SK-N-MC (cell line): ENCODE measurements at regions not wholly inside any gene's neighbourhood (a gene's known extent, or its start where the extent isn't known, plus 50 kb on each side); places are given as distances from the start of the nearest gene placed in this dataset.

Source experiments
- DNase-seq: peaks from one replicate; pipeline ENCODE4 v3.0.0-alpha.2; 2011; ENCODE audit warnings: low read depth, low spot score
- H3K27ac ChIP-seq: fragments of 200-600 bp; sonication (generic); 2 replicates; pipeline ENCODE4 v1.5.1; 2016; ENCODE audit warnings: mixed run types
- H3K36me3 ChIP-seq: fragments of 200-600 bp; sonication (generic); 2 replicates; pipeline ENCODE4 v1.6.1; 2017; ENCODE audit warnings: antibody characterized with exemption, low read length, mixed read lengths; ENCODE audit not compliant: insufficient read depth
- H3K4me3 ChIP-seq: fragments of 200-600 bp; sonication (generic); 2 replicates; pipeline ENCODE4 v1.5.1; 2016
- H3K9ac ChIP-seq: fragments of 200-600 bp; sonication (generic); 2 replicates; pipeline ENCODE4 v1.8.0; 2017; ENCODE audit warnings: mixed run types, mixed read lengths; ENCODE audit not compliant: insufficient read length
- H3K9me3 ChIP-seq: fragments of 200-600 bp; sonication (generic); 2 replicates; pipeline ENCODE4 v1.6.1; 2017; ENCODE audit warnings: low read depth, mild to moderate bottlenecking, antibody characterized with exemption, low read length, moderate library complexity, mixed read lengths
- EZH2 ChIP-seq: fragments of 200-600 bp; sonication (generic); IDR thresholded peaks from one replicate; pipeline ENCODE4 v1.6.1; 2017; ENCODE audit warnings: antibody characterized with exemption
- FOXP2 ChIP-seq: optimal IDR thresholded peaks from 2 replicates; pipeline ENCODE3; 2011; ENCODE audit warnings: mild to moderate bottlenecking, moderate library complexity; ENCODE audit not compliant: insufficient read depth; ENCODE audit errors: extremely low read length, control extremely low read depth
- POLR2AphosphoS5 ChIP-seq: IDR thresholded peaks from 2 replicates; pipeline ENCODE4 v1.6.1; 2012; ENCODE audit warnings: mild to moderate bottlenecking, low read depth, low read length, borderline replicate concordance

DNA sequence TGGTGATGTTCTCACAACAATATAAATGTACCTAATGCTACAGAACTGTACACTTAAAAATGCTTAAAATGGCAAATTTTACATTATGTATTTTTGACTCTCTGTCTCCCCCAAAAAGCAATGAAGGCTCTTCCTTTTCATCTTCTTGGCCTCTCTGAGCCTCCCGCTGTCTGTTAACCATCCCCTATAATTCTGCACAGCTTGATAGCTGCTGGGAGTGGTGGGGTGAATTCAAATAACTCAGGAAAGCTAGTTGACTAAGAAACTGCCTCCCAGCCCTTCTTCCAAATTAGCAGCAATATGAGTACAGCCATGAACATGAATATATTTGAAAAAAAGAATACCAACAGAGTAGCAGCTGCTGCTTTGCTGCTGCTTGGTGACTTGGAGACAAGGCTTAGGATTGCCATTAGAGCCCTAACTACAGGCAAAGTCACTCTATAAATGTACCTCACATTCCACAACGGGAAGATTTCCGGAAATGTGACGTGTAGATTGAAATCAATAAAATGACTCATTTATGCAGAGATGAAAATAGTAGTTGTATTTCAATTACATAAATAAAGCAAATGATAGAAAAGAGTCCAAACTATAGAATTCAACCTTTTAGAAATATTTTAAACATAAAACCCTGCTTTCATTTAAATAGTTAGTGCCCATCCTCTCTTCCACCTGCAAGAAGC, 200.1 kb upstream of the HEY2 start:
- Histone ChIP-seq H3K4me3 (peak overlapping the region; percentile 46), H3K9ac (no peak overlapping the region), H3K27ac (peak overlapping the region; percentile 19; the same call in 1 of the 2 replicates), H3K36me3 (no peaks in the 10 kb centered on the region), H3K9me3 (no peaks in the 10 kb centered on the region)
- no peak for TF ChIP-seq EZH2
- no peak for TF ChIP-seq FOXP2
- no peak for TF ChIP-seq POLR2AphosphoS5
- DNase-seq = peak; percentile 26

GRCh38 chr6:125550892-125551291, 198.5 kb upstream of the HEY2 start:
- DNase-seq = no peak
- no peak overlapping the region for H3K9ac ChIP-seq
- no peak overlapping the region for H3K27ac ChIP-seq
- no peak overlapping the region for H3K4me3 ChIP-seq
- TF ChIP-seq EZH2 = no peak
- no peak for TF ChIP-seq POLR2AphosphoS5
- TF ChIP-seq FOXP2 = no peak
- H3K9me3 ChIP-seq = no peaks in the 10 kb centered on the region
- no peaks in the 10 kb centered on the region for H3K36me3 ChIP-seq

DNA sequence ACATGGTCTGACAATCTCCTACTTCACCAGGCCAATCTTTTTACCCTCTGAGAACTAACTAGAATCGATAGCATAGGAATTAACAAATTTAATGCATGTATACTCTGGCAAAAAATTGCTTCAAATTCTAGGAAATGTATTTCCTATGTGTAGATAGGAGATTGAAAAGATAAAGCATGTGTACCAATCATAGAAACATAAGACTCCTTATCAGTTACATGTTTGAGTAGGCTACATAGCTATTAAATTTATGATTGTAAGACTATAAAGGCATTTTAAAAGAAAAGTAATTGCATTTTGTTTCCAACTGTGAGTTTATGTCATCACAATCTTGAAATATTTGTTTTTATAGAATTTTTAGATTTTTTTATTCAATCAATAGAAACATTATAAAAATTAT, 196.6 kb upstream of the HEY2 start:
- Histone ChIP-seq H3K27ac (no peak overlapping the region), H3K36me3 (no peaks in the 10 kb centered on the region), H3K9ac (no peak overlapping the region), H3K4me3 (no peak overlapping the region), H3K9me3 (no peaks in the 10 kb centered on the region)
- DNase-seq = no peak
- TF ChIP-seq EZH2 (no peak), FOXP2 (no peak), POLR2AphosphoS5 (no peak)

GRCh38 chr6:125554456-125554855, 195.0 kb upstream of the HEY2 start:
- no peak overlapping the region for H3K4me3 ChIP-seq
- no peak overlapping the region for H3K27ac ChIP-seq
- H3K9ac ChIP-seq = no peak overlapping the region
- DNase-seq = no peak
- TF ChIP-seq POLR2AphosphoS5 (no peak), FOXP2 (no peak), EZH2 (no peak)
- H3K36me3 ChIP-seq = no peaks in the 10 kb centered on the region
- no peaks in the 10 kb centered on the region for H3K9me3 ChIP-seq

GRCh38 chr6:125558241-125558843, 191.1 kb upstream of the HEY2 start:
- Histone ChIP-seq H3K27ac (no peak overlapping the region), H3K9me3 (no peaks in the 10 kb centered on the region), H3K4me3 (no peak overlapping the region), H3K9ac (no peak overlapping the region), H3K36me3 (no peaks in the 10 kb centered on the region)
- TF ChIP-seq POLR2AphosphoS5 (no peak), FOXP2 (no peak), EZH2 (no peak)
- DNase-seq = no peak

DNA sequence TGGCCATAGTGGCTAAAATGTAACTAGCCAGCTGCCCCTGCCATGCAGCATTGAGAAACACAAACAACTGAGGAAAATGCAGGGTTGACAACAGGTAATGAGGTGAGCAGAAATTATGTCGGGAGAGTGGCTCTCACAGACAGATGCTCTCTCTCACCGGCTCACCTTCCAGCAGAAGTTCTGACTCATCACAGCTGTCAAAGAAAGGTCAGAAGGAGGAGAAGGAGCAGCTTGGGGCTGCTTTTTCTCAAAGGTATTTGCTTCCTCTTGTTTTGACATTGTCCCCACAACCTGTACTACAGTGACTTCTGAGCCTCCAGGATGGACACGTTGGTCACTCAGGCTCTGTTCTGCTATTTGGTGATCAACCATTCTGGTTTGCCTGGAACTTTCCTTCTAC, 190.5 kb upstream of the HEY2 start:
- TF ChIP-seq EZH2 = no peak
- no peak for TF ChIP-seq POLR2AphosphoS5
- no peak for TF ChIP-seq FOXP2
- no peak overlapping the region for H3K27ac ChIP-seq
- H3K9me3 ChIP-seq = no peaks in the 10 kb centered on the region
- H3K4me3 ChIP-seq = no peak overlapping the region
- no peak overlapping the region for H3K9ac ChIP-seq
- DNase-seq = no peak
- H3K36me3 ChIP-seq = no peaks in the 10 kb centered on the region

- H3K9me3 ChIP-seq = no peaks in the 10 kb centered on the region
- H3K9ac ChIP-seq = no peak overlapping the region
- no peaks in the 10 kb centered on the region for H3K36me3 ChIP-seq
- no peak overlapping the region for H3K4me3 ChIP-seq
- no peak for DNase-seq
- no peak overlapping the region for H3K27ac ChIP-seq
- TF ChIP-seq POLR2AphosphoS5 = no peak
- TF ChIP-seq FOXP2 = no peak
- no peak for TF ChIP-seq EZH2
Measured at GRCh38 chr6:125562156-125562555, 187.3 kb upstream of the HEY2 start.

DNA sequence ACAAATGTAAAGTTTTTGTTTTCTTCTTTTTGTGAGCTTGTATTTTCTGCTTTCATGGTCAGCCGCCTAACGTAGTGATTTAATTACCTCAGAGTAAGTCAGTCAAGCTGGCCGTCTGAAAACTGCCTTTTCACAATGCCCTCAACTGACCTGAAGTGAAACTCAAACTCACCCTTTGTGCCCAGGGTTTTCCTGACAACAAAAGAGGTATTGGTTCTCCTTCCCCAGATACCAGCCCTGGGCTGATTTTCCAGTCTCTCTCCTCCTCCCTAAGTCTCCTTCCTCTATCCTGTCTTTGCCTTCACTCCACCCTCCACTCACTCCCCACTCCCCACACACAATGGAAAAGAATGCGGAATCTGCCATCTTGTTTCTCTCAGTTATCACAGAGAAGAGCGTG, 184.5 kb upstream of the HEY2 start:
- no peak overlapping the region for H3K4me3 ChIP-seq
- TF ChIP-seq EZH2 = no peak
- no peak for TF ChIP-seq FOXP2
- TF ChIP-seq POLR2AphosphoS5 = no peak
- H3K9ac ChIP-seq = no peak overlapping the region
- no peaks in the 10 kb centered on the region for H3K36me3 ChIP-seq
- no peak overlapping the region for H3K27ac ChIP-seq
- no peak for DNase-seq
- no peaks in the 10 kb centered on the region for H3K9me3 ChIP-seq

DNA sequence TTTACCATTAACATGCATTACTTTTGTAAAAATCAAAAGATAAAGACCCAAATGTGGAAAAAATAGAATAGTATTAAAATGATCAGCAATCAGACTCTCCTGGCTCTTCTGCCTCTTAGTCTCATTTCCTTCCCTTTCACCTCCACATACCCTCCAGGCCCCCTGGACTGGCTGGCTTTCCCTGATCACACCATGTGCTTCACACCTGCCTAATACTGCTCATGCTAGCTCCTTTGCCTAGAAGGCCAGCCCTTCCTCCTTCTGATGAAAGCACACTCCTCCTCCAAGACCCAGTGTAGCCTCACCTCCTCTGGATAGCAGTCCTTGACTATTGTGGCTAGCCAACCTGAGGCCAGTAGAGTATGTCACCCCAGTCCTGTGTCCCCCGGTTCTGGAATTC, 182.0 kb upstream of the HEY2 start:
- H3K4me3 ChIP-seq = no peak overlapping the region
- H3K27ac ChIP-seq = no peak overlapping the region
- no peaks in the 10 kb centered on the region for H3K36me3 ChIP-seq
- no peak for TF ChIP-seq POLR2AphosphoS5
- H3K9ac ChIP-seq = no peak overlapping the region
- no peak for DNase-seq
- no peaks in the 10 kb centered on the region for H3K9me3 ChIP-seq
